NCI-H1092 treated with DMSO at 0.1 percent for 48 hours (cell line): ENCODE measurements at regions not wholly inside any gene's neighbourhood (a gene's known extent, or its start where the extent isn't known, plus 50 kb on each side); places are given as distances from the start of the nearest gene placed in this dataset.

Experiments used
- DNase-seq: peaks from one replicate; lab custom pipeline; 2025; lab: John Stamatoyannopoulos, UW

- DNase-seq, result no peak
These were observed 143.8 kb upstream of the FOXF1 start for GRCh38 chr16:86366481-86366880.

DNA sequence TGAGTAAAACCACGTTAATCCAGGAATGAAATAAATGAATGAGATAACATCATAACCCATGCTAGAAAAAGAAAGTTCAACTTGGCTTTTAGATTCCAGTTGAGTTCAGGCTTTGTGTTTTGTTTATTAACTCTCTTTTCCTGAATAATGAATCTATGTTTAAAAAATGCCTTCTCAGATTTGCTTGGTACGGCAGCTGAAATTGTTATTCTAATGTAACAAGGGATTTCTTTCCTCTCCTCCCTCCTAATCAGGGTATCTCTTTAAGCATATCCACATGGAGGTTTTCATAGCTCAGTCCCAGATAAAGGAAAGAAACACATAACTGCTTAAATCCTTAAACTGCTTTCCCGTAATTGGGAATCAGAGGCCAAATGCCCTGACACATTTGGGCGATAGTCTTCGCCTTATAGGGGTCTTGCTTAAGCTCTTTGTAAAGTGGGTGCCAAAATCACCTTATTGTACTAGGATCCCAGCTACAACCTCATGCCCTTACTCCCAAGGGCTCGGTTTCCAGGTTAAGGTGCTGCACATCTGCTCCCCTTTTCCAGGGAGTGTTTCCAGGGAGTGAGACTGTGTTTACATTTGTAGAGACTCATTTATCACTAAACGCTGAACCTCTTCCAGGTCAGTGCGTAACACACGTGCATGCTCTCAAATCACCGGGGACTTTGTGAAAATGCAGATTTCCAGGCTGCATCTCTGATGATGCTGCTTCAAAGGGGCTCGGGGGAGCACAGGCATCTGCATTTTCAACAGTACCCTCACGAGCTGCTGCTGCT is 142.8 kb upstream of the FOXF1 start:
- no peak for DNase-seq

GRCh38 chr16:86368261-86368660 is 142.1 kb upstream of the FOXF1 start:
- DNase-seq, result no peak

DNA sequence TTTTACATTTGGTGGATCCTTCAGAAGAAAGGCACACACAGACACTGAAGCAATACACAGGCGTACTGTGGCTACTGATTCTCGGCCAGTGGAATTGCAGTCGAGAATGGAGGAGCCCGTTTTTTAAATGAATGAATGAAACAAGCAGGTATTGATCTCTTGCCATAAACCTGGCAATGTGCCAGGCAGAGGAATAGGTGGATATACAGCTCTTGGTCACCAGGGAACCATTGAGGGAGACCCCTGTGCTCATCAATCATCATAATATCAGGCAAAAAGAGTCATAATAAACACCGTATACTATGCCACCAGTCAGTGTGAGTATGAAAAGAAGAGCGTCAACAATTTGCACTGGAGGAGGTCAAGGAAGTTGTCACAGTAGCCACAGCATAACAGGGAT is 140.3 kb upstream of the FOXF1 start:
- no peak for DNase-seq

GRCh38 chr16:86371083-86371803 is 139.1 kb upstream of the FOXF1 start:
- no peak for DNase-seq

- DNase-seq, result no peak
These were observed 138.1 kb upstream of the FOXF1 start for GRCh38 chr16:86372193-86372592.

DNA sequence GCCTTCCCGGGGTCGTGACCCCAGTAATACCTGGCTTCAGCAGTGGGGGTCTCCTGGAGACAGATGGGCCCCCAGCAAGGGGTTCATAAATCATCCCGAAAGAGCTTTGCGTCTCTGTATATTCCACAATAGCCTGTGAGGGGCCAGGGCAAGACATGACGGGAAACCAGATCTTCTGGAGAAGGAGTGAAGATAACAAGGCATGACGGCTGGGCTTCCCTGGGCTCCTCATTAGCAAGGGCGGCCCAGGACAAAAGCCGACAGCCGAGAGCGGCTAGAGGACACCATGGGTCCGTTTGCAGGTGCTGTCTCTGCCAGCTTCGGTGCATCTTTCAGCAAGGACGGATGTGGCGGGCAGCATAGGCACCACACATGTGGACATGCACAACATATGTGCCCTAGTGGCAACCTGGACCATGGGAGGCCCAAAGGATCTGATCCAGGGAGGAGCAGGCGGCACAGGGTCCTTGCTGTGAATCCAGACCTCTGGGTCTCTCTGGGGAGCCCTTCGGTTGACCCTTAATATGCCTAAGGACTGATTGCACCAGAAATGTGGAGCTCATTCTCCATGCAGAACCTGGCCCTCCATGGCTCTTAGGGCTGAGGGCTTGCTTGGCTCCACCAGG is 136.9 kb upstream of the FOXF1 start:
- no peak for DNase-seq

- DNase-seq, result no peak
These were observed 135.7 kb upstream of the FOXF1 start for GRCh38 chr16:86374603-86375130.

DNA sequence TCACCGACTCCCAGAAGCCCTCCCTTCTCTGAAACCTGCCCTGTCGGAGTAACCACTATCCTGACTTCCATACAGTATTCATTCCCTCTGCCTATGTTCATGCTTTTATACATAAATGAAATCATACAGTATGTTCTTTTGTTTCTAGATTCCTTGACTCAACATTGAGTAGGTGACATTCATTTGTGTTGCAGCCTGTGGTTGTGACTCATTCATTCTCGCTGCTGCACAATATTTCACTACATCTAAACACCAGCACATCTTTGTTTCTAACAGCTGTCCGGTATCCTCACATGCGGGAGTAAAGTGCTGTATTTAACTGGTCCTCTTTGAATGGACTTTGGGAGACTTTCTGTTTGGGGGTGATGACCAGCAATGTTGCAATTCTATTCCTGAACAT is 135.0 kb upstream of the FOXF1 start:
- no peak for DNase-seq

GRCh38 chr16:86375851-86376250 is 134.5 kb upstream of the FOXF1 start:
- DNase-seq, result no peak

GRCh38 chr16:86376837-86377236 is 133.5 kb upstream of the FOXF1 start:
- no peak for DNase-seq

DNA sequence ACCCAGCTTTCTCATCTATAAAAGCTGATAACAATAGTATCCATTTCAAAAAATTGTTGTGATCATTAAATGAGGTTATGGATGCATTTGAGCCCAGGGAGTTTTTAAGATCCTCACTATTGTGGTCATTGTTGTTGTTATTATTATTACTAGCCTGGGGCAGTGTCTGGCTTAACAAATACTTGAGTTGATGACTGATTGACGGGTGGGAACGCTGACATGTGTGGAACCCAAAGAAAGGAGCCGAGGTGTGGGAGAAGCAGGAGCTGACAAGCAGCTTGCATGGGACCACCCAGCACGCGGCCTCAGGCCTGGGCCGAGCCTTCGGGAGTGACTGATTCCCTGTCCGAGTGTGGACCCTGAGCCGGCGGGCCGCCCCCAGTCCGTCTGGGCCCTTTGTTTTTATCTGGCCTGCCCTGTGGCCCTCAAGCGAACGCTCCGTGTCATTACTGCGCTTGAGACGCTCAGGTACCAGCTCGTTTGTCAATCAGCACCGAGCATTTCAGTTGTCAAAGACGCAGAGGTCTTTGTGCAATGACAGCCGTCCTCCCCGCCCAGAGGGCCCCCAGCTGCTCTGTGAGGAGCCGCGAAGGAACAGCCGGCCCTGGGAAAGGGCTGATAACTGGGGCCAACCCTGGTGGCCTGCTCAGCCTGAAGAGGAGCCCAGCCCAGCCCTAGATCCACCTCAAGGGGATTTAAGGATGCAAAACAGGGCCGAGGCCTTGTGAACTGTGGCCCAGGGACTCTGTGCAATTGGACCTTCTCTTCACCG is 132.9 kb upstream of the FOXF1 start:
- no peak for DNase-seq

GRCh38 chr16:86378128-86378527 is 132.2 kb upstream of the FOXF1 start:
- no peak for DNase-seq

- no peak for DNase-seq
These were observed 131.4 kb upstream of the FOXF1 start for GRCh38 chr16:86378831-86379504.

- DNase-seq, result no peak
These were observed 130.9 kb upstream of the FOXF1 start for GRCh38 chr16:86379505-86379846.

DNA sequence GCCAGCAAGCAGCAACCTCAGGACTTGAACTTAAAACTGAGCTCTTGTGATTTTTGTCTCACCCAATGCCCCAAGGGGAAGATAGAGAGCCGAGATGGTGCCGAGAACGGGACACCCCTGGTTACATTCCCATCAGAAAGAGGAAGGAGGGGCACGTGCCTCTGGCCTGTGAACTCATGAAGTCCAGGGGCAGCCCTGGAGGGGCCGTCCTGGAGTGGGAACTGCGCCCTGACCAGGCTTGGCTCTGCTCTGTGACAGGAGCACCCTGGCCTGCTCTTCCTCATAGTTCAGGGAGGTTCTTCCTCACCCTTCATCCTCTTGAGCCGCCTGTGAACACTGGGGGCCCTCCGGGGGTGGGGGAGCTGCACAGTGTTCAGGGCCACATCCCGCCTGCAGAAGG is 130.3 kb upstream of the FOXF1 start:
- no peak for DNase-seq

GRCh38 chr16:86381491-86381890 is 128.8 kb upstream of the FOXF1 start:
- no peak for DNase-seq

GRCh38 chr16:86382067-86382773 is 128.1 kb upstream of the FOXF1 start:
- no peak for DNase-seq

GRCh38 chr16:86382774-86383407 is 127.4 kb upstream of the FOXF1 start:
- no peak for DNase-seq

DNA sequence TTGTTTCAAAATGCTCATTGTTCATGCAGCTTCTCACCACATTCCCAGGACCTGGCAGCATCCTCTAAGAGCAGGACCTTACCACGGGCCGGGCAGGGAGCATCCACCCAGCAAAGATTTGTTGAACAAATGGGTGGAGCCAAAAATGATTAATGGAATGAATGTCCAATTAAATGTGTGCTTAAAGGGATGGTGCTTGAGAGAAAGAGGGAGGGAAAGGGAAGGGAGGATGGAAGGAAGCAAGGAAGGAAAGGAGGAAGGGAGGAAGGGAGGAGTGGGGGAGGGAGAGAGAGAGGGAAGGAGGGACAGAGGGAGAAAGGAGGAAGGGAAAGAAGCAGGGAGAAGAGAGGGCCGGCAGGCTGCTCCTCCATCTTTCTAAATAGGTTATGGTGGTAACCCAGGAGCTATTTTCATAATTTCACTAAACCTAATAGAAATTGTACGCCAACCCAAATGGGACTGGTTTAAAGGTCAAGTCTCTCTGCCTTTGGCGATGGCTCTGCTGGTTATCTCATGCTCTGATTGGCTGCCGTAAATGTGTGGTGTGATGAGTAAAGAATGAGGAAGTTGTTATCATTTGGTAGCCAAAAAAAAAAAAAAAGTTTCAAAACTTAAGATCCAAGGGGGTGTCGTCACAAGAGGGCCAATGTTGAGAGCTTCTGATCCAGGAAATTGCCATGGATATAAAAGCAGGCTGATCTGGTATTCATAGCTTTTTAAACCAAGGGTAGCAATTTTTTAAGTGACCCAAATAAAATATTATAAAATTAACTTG is 126.7 kb upstream of the FOXF1 start:
- no peak for DNase-seq
